Activated naive CD4-positive, alpha-beta T cell treated with Interleukin-2 at 50 U/mL for 16 hours (primary cell): ENCODE measurements at regions not wholly inside any gene's neighbourhood (a gene's known extent, or its start where the extent isn't known, plus 50 kb on each side); places are given as distances from the start of the nearest gene placed in this dataset.
"Not testable (repeated sequence)": the region's sequence is repeated elsewhere in the genome, so short reads cannot be mapped to it uniquely, and the experiment has no call there.

Source experiments
- DNase-seq: peaks from one replicate; pipeline ENCODE4 v3.0.0-alpha.2; 2020

DNA sequence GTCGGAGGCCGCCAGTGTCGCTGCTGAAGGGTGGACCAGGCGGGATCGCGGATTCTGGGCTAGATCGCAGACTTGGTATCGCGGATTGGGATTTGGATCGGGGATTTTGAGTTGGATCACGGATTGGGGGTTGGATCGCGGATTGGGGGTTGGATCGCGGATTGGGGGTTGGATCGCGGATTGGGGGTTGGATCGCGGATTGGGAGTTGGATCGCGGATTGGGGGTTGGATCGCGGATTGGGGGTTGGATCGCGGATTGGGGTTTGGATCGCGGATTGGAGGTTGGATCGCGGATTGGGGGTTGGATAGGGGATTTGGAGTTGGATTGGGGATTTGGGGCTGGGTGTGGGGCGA is 93.1 kb upstream of the THOC3 start:
- not testable (repeated sequence) for DNase-seq

DNA sequence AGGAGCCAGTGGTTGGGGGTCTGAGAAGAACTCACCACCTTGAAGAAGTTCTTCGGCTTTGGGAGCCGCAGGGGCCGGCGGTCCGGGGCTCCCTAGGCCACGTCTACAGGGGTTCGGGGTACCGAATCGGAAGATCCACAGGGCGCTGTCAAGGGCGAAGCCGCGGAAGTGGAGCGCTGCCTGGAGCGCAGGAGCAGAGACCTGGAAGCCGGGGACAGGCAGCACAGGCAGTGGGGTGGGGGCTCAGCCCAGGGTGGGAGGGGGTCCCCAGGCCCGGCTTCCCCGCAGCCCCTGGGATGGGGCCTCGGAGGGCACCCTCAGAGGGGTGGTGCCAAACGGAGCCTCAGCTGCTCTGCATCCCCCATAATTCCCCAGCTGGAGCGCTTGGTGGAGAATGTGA is 93.5 kb upstream of the THOC3 start:
- DNase-seq = not testable (repeated sequence)

- DNase-seq = not testable (repeated sequence)
Measured at GRCh38 chr5:176066262-176066945, 98.3 kb upstream of the THOC3 start.

DNA sequence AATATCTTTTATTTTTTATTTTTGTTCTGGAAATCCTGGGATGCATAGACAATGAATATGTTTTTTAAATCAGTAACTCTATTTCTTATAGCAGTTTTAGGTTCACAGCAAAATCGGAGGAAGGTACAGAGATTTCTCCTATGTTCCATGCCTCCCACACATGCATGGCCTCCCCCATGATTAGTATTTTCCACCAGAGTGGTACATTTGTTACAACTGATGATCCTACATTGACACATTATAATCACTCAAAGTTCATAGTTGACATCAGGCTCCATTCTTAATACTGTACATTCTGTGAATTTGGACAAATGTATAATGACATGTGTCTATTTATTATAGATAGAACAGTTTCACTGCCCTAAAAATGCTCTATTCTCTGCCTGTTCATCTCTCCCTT is 99.0 kb upstream of the THOC3 start:
- DNase-seq = not testable (repeated sequence)

DNA sequence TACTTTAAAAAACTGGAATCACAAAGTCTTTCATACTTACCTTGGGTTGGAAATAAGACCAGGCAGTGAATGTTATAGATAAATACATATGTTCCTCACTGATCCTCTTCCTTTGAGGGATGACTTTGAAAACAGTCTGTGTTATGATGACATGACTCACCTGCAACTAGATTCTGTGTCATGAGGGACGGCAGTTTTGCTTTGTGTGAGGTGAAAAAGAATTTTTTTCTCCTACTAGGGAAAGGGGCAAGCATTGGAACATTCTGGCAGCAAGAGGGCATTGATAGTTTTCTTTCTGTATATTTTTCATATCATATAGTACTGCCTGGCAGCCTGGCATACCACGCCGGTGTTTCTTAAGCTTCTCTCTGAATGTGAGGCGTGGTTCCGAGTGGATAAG is 99.8 kb upstream of the THOC3 start:
- not testable (repeated sequence) for DNase-seq

DNA sequence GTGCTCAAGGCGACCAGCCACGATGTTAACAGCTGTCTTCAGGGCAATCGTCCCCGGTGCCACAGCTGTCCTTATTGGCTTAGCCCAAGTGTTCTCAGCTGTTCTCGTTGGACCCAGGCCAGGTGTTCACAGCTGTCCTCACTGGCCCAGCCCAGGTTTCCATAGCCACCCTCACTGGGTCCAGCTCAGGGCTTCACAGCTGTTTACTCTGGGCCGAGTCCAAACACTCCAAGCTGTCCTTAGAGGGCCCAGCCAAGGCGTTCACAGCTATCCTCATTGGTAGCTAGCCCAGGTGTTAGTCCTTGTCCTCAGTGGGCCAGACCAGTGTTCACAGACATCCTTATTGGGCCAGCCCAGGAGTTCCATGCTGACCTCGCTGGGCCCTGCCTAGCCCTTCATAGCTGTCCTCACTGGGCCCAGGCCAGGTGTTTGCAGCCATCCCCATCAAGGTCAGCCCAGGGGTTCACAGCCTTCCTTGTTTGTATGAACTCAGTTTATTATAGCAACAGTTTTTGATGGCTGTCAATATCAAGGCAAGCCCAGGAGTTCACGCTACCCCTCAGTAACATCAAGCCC is 106.0 kb upstream of the THOC3 start:
- not testable (repeated sequence) for DNase-seq

GRCh38 chr5:176083717-176084116 is 115.6 kb upstream of the THOC3 start:
- DNase-seq = not testable (repeated sequence)

- DNase-seq = not testable (repeated sequence)
Measured at GRCh38 chr5:176103083-176103482, 135.0 kb upstream of the THOC3 start.

- not testable (repeated sequence) for DNase-seq
Measured at GRCh38 chr5:176112888-176113287, 125.3 kb upstream of the SIMC1 start.

GRCh38 chr5:176113673-176114335 is 124.4 kb upstream of the SIMC1 start:
- not testable (repeated sequence) for DNase-seq

DNA sequence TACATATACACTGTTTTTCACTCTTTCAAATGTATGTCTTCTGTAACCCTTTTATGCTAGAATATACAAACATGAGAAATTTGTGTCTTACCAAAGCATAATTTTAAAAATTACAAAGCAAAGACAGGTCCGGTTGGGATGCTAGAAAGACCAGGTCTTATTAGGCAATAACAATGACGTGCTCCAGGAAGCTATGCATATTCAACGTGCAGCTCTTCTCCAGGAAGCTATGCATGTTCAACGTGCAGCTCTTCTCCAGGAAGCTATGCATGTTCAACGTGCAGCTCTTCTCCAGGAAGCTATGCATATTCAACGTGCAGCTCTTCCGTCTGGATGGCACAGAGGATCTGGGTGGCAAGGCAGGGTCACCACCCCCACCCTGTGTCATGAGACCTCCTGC is 123.4 kb upstream of the SIMC1 start:
- not testable (repeated sequence) for DNase-seq

GRCh38 chr5:176117699-176118238 is 120.5 kb upstream of the SIMC1 start:
- DNase-seq = not testable (repeated sequence)

GRCh38 chr5:176122361-176122760 is 115.9 kb upstream of the SIMC1 start:
- DNase-seq = not testable (repeated sequence)

DNA sequence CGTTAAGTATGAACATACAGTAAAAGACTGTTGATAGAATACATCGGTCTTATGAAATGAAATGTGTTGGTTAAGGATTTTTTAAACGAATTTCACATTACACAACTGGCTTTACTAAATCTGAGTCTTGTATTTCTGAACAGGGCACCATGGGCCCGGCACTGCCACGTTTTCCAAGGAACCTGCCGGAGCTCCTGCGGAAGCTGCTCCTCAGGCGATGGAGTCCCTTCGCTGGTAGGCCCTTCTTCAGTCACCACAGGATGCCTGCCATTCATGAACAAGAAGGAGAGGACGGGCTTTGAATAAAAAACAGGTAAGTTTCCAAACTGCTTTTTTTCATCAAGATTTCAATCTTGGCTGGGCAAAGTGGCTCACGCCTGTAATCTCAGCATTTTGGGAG is 114.1 kb upstream of the SIMC1 start:
- not testable (repeated sequence) for DNase-seq

GRCh38 chr5:176131771-176132170 is 106.5 kb upstream of the SIMC1 start:
- DNase-seq = no peak

DNA sequence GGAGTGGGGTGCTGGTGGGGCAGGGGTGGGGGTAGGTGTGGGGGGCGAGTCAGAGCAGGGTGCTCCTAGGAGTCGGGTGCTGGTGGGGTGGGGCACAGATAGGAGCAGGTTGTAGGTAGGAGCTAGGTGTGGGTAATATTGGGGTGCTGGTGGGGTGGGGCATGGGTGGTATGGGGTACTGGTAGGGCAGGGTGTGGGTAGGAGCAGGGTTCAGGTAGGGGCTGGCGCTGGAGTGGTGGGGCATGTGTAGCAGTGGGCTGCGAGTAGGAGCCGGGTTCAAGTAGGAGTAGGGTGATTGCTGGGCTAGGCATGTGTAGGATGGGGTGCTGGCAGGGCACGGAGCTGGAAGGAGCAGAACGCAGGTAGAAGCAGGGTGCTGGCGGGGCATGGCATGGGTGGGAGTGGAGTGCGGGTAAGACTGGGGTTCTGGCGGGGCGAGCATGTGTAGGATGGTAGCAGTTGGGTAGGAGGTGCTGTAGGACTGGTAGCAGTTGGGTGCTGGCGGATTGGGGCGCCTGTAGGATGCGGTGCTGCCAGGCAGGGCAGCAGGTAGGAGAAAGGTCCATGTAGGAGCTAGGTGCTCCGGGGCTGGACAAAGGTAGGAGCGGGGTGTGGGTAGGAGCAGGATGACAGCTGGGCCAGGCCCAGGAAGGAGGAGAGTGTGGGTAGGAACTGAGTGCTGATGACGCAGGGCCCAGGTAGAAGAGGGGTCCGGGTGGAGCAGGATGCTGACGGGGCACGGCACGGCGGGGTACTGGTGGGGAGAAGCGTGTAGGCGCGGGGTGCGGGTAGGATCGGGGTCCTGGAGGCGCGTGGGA is 105.5 kb upstream of the SIMC1 start:
- DNase-seq = no peak

- peak; percentile 12 for DNase-seq
Measured at GRCh38 chr5:176133289-176133870, 104.8 kb upstream of the SIMC1 start.

GRCh38 chr5:176133877-176134276 is 104.3 kb upstream of the SIMC1 start:
- no peak for DNase-seq

GRCh38 chr5:176134529-176135223 is 103.5 kb upstream of the SIMC1 start:
- no peak for DNase-seq

DNA sequence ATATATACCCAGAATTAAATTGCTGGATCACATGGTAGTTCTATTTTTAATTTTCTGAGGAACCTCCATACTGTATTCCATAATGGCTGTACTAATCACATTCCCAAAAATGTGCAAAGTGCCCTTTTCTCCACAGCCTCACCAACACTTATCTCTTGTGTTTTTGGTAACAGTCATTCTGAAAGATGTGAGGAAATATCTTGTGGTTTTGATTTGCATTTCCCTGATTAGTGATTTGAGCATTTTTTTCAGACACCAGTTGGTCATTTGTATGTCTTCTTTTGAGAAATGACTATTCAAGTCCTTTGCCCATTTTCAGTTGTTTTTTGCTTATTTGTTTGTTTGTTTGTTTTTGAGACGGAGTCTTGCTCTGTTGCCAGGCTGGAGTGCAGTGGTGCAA is 98.1 kb upstream of the SIMC1 start:
- DNase-seq = not testable (repeated sequence)

DNA sequence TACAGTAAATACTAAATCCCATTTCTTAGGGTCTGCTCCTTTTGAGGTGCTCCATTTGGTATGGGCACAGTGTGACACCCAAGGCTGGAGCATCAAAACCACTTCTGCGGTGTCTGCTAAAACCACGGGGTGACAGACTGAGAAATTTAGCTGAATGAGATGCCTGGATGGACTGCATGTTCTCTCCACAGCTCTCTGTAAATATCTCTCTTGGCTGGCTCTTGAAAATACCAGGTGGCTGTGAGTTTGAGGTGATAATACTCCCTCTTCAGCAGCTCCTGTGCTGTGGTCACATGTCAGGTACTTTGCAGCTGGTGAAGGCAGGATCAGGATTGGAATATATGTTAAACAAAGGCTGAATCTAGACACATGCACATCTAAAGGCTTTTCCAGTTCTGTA is 93.7 kb upstream of the SIMC1 start:
- DNase-seq = no peak

DNA sequence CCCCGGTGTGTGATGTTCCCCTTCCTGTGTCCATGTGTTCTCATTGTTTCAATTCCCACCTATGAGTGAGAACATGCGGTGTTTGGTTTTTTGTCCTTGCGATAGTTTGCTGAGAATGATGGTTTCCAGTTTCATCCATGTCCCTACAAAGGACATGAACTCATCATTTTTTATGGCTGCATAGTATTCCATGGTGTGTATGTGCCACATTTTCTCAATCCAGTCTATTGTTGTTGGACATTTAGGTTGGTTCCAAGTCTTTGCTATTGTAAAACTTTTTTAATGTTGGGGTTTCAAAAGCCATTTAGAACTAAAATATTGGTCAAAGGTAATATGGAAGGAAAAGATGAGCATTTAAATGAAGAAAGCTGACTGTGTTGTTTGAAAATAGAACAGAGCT is 88.3 kb upstream of the SIMC1 start:
- DNase-seq = not testable (repeated sequence)
